GM12874 (cell line): ENCODE measurements at regions not wholly inside any gene's neighbourhood (a gene's known extent, or its start where the extent isn't known, plus 50 kb on each side); places are given as distances from the start of the nearest gene placed in this dataset.

ENCODE experiments used
- TF ChIP-seq, protein P1 (sequence below): IDR thresholded peaks from 2 replicates; pipeline ENCODE4 v1.5.1; 2011; ENCODE audit warnings: low read depth, mild to moderate bottlenecking, control low read depth, low read length, moderate library complexity; ENCODE audit not compliant: insufficient read depth

- TF ChIP-seq, protein P1, sequence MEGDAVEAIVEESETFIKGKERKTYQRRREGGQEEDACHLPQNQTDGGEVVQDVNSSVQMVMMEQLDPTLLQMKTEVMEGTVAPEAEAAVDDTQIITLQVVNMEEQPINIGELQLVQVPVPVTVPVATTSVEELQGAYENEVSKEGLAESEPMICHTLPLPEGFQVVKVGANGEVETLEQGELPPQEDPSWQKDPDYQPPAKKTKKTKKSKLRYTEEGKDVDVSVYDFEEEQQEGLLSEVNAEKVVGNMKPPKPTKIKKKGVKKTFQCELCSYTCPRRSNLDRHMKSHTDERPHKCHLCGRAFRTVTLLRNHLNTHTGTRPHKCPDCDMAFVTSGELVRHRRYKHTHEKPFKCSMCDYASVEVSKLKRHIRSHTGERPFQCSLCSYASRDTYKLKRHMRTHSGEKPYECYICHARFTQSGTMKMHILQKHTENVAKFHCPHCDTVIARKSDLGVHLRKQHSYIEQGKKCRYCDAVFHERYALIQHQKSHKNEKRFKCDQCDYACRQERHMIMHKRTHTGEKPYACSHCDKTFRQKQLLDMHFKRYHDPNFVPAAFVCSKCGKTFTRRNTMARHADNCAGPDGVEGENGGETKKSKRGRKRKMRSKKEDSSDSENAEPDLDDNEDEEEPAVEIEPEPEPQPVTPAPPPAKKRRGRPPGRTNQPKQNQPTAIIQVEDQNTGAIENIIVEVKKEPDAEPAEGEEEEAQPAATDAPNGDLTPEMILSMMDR = no peak
Observed at GRCh38 chr15:66943456-66944095, 121.8 kb upstream of the SMAD3 start.

GRCh38 chr15:66944121-66944520 lies 121.3 kb upstream of the SMAD3 start:
- TF ChIP-seq, protein P1 = no peak

- TF ChIP-seq, protein P1 = no peak
Observed at GRCh38 chr15:66945286-66945685, 120.1 kb upstream of the SMAD3 start.

- TF ChIP-seq, protein P1 = no peak
Observed at GRCh38 chr15:66945842-66946241, 119.6 kb upstream of the SMAD3 start.

DNA sequence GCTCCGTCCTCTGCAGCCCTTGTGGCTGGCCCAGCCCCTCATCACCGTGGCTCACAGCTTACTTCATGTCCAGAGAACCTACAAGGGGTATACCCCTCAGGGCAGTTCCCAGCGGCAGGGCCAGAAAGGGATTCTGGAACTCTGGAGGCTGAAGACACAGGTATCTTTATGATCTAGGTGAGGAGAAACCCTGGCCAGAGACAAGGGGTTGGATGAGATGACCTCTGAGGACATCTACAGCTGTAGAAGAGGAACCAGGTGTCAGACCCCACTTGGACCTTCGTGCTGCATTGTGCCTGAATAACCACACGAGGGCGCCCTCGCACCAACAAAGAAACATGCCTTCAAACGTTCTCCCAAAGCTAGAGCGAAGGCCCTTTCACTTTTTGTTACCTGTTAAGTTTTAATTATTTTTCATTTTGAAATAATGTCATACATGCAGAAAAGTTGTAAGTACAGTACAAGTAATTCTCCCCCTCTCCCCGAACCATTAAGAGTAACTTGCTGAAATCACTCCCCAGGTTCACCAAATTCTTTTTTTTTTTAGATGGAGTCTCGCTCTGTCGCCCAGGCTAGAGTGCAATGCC lies 118.7 kb upstream of the SMAD3 start:
- TF ChIP-seq, protein P1 = peak; percentile 74

- TF ChIP-seq, protein P1 = no peak
Observed at GRCh38 chr15:66947471-66947870, 117.9 kb upstream of the SMAD3 start.

GRCh38 chr15:66948294-66948693 lies 117.1 kb upstream of the SMAD3 start:
- TF ChIP-seq, protein P1 = no peak
